D721Med (cell line): ENCODE measurements at regions not wholly inside any gene's neighbourhood (a gene's known extent, or its start where the extent isn't known, plus 50 kb on each side); places are given as distances from the start of the nearest gene placed in this dataset.

Experiments used
- DNase-seq: peaks from one replicate; pipeline ENCODE4 v3.0.0; 2011; ENCODE audit warnings: low spot score; ENCODE audit not compliant: insufficient read length
- FAIRE-seq: peaks from 2 replicates; lab custom pipeline; 2011; peaks lifted over from hg19 to GRCh38; lab: Jason Lieb, UNC
- TF ChIP-seq, protein P1 (sequence below): IDR thresholded peaks from 2 replicates; pipeline ENCODE4 v1.5.1; 2012; ENCODE audit warnings: mild to moderate bottlenecking, control low read depth; ENCODE audit not compliant: insufficient read depth; ENCODE audit errors: missing control alignments

DNA sequence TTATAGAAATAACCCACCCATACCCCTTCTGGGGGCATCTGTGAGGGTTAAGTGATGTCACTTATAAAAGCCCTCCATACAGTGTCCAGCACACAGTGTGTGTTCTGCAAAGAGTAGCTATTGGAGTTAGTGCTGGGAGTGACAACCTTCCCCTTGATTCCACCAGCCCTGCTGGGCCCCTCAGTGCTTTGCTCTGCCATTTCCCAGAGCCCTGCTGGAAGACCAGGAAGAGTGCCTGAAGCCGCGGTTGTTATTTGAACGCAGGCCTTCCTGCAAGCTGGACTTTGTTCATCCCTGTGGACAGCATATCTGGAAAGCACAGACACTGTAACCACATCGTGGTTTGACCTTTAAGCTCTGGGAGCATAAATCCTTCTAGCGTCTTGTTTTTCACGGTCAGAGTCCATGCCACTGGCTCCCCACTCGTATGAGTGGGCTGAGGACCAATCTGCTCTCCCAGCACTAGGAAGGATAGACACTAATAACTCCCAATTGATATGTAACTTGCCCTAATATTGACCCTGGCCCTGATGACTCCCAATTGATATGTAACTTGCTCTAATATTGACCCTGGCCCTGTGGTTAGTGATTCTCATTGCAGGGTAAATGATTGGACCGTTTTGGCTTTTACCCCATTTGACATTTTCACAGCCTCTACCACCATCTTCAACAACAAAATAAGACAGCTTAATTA is 297.1 kb upstream of the MAF start:
- TF ChIP-seq, protein P1, sequence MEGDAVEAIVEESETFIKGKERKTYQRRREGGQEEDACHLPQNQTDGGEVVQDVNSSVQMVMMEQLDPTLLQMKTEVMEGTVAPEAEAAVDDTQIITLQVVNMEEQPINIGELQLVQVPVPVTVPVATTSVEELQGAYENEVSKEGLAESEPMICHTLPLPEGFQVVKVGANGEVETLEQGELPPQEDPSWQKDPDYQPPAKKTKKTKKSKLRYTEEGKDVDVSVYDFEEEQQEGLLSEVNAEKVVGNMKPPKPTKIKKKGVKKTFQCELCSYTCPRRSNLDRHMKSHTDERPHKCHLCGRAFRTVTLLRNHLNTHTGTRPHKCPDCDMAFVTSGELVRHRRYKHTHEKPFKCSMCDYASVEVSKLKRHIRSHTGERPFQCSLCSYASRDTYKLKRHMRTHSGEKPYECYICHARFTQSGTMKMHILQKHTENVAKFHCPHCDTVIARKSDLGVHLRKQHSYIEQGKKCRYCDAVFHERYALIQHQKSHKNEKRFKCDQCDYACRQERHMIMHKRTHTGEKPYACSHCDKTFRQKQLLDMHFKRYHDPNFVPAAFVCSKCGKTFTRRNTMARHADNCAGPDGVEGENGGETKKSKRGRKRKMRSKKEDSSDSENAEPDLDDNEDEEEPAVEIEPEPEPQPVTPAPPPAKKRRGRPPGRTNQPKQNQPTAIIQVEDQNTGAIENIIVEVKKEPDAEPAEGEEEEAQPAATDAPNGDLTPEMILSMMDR: no peak
- FAIRE-seq (no peak), DNase-seq (no peak)

DNA sequence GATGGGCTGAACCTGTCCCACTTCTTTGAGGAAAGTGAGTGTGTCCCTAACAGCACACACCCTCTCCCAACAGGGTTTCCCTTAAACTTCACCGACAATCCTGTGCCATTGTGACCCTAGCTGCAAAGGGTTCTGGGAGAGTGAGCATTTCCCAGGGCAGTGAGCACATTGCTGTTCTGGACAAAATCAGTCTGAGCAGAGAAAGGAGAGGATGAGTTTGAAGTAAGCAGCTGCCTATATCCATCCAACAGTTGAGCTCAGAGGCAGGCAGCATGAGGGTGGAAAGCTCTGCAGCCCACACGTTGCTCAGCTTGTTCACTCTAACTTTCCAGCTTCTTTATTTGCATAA is 296.5 kb upstream of the MAF start:
- no peak for FAIRE-seq

DNA sequence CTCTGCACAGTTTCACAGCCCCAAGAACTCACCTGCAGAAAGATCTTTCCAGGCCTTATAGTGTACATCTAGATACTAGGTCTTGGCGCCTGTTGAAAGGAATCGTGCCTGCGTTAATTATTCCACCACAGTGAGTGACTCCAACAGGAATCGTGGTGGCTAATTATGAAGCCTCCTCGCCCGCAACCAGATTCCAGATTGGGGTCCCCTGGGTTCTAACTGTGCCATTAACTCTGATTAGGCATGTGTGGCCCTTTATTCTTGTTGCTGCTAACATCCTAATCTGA is 295.3 kb upstream of the MAF start:
- no peak for DNase-seq
- TF ChIP-seq, protein P1: no peak
- no peak for FAIRE-seq

More for the DNA sequence above, 296.5 kb upstream of the MAF start:
- no peak for DNase-seq
- TF ChIP-seq, protein P1: no peak

DNA sequence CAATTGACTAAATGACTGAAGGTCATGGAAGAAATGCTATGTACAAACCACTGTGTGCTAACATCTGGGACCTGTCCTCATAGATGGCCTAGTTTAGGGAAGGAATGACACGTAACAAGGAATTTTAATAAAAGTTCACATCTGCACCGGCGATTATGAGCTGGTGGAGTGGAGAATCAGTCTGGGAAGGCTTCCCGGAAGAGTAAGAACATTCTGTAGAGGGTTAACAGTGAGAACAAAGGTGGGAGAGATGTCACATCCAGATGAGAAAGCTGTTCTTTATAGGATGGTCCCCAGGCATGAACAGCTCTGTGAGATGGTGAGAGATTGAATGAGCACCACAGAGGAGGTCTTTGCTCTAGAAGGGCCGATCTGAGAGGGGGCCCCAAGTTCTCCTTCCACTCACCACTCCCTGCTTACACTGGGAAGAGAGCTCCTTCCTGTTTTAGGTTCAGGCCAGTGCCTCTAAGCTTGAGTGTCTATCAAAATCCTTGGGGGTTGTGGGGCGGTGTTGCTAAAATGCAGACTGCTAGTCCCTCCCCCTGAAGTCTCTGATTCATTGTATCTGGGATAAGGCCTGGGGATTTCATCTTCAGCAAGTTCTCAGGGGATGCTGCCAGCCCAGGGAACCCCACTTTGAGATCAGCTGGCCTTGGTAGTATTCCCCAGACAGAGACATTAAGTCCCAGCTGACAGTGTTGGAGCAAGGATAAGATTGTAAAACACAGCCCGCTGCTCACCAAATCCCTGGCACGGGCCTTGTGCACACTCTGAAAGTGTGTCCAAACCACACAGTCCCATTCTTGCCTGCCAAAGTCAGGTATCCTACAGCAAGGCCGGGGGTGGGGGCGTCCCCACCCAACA is 294.7 kb upstream of the MAF start:
- no peak for FAIRE-seq

DNA sequence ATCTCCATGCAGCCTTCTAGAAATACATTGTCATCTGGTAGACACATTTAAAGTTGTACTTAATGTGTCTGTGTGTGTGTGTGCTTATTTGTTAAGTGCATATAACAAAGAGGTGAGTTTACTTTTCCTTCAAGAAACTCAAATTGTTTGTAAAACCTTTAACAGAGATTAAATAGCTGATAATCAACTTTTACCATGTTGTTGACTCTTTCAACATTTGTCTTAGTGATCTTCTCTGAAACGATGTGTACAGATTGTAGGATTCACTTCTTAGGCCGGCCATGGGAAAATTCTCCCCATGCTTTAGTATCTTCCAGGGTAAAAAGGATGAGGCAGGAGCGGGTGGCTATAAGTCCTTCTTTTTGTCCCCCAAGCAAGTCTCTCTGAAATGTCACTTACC is 292.9 kb upstream of the MAF start:
- FAIRE-seq (no peak), DNase-seq (no peak)
- TF ChIP-seq, protein P1: no peak

More for the DNA sequence above, 294.7 kb upstream of the MAF start:
- TF ChIP-seq, protein P1: no peak
- no peak for DNase-seq

DNA sequence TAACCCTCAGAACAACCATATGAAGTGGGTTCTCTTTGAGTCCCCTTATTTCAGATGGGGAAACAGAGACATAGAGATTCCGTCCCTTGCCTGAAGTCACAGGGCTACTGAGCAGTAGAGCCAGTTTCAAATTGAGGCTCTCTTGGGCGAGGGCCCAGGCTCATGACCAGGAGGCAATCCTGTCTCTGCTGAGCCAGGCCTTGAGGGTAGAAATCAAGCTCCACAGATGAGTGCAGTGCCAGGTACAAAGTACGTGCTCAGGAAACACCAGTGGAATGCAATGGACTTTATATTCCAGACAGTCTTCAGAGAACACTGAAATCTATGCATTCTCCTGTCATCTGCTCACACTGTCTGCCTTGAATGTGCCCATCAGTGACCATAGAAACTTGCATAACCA is 291.7 kb upstream of the MAF start:
- DNase-seq (no peak), FAIRE-seq (no peak)

DNA sequence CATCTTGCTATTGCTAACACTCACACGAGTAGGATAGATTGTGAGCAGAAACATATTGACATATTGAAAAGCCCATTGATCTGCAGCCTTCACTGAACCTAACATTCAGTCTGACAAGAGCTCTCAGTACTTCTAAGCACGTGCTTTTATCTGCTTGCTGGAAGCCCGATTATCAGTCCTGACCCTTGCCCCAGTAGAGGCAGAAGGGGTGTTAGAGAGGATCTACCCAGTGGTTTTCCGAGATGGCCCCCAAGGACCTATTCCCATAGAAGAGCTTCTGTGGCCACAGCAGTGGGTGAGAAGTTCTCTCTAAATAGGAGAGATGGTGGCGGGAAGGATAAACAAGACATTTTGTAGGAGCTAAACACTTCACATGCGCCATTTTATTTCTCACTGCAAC is 290.9 kb upstream of the MAF start:
- no peak for FAIRE-seq
- TF ChIP-seq, protein P1: no peak
- DNase-seq: no peak

More for the DNA sequence above, 291.7 kb upstream of the MAF start:
- TF ChIP-seq, protein P1: no peak
